Activated CD8-positive, alpha-beta T cell treated with anti-CD3 and anti-CD28 coated beads for 36 hours (primary cell): ENCODE measurements at regions not wholly inside any gene's neighbourhood (a gene's known extent, or its start where the extent isn't known, plus 50 kb on each side); places are given as distances from the start of the nearest gene placed in this dataset.

Source experiments
- ATAC-seq: fragments of 200-7000 bp; cut with Tn5 transposase; one replicate; pipeline ENCODE4 v1.10.0; 2021; ENCODE audit warnings: mild to moderate bottlenecking, moderate library complexity
- CTCF ChIA-PET: fragments of 350-600 bp; sonication (Branson Sonifier 250); formaldehyde crosslinking; loops from one replicate; lab custom pipeline; 2021; ENCODE audit warnings: antibody characterized with exemption; lab: Charles Lee
- POLR2A ChIA-PET: fragments of 350-600 bp; sonication (Branson Sonifier 250); formaldehyde crosslinking; loops from one replicate; lab custom pipeline; 2021; ENCODE audit warnings: antibody characterized with exemption; lab: Charles Lee
- DNase-seq: peaks from one replicate; pipeline ENCODE4 v3.0.0-alpha.2; 2020
- H3K27ac Mint-ChIP-seq: one replicate; pipeline ENCODE4 v1.8.0; 2021; ENCODE audit warnings: mild to moderate bottlenecking, mixed read lengths
- H3K27me3 Mint-ChIP-seq: one replicate; pipeline ENCODE4 v1.8.0; 2021; ENCODE audit warnings: mixed read lengths
- H3K36me3 Mint-ChIP-seq: one replicate; pipeline ENCODE4 v1.8.0; 2021; ENCODE audit warnings: low read depth, mixed read lengths
- H3K4me1 Mint-ChIP-seq: one replicate; pipeline ENCODE4 v1.8.0; 2021; ENCODE audit warnings: low read depth, mixed read lengths
- H3K4me3 Mint-ChIP-seq: one replicate; pipeline ENCODE4 v1.8.0; 2021; ENCODE audit warnings: mild to moderate bottlenecking, moderate library complexity, mixed read lengths
- H3K9me3 Mint-ChIP-seq: one replicate; pipeline ENCODE4 v1.8.0; 2021; ENCODE audit warnings: mixed read lengths
- CTCF ChIP-seq: fragments of 200-600 bp; IDR thresholded peaks from one replicate; pipeline ENCODE4 v1.8.0; 2022; ENCODE audit warnings: antibody characterized with exemption, mild to moderate bottlenecking
- intact Hi-C: fragments of 100-400 bp; cut with micrococcal nuclease; formaldehyde crosslinking; loops from one replicate; pipeline ENCODE4 v1.10.0; 2022

GRCh38 chr11:126118806-126119205 lies 56.1 kb upstream of the CDON start:
- intact Hi-C loops: no loop called here
- H3K4me1 Mint-ChIP-seq: no peaks in the 10 kb centered on the region
- no peak overlapping the region for H3K27ac Mint-ChIP-seq
- H3K4me3 Mint-ChIP-seq: no peak overlapping the region
- no peaks in the 10 kb centered on the region for H3K9me3 Mint-ChIP-seq
- no peak for TF ChIP-seq CTCF
- DNase-seq (no peak), ATAC-seq (no peak)
- POLR2A ChIA-PET: no interaction called here
- H3K27me3 Mint-ChIP-seq: no peaks in the 10 kb centered on the region
- H3K36me3 Mint-ChIP-seq: no peaks in the 10 kb centered on the region
- CTCF ChIA-PET: no interaction called here

- H3K4me3 Mint-ChIP-seq: no peak overlapping the region
- DNase-seq (no peak), ATAC-seq (no peak)
- H3K27ac Mint-ChIP-seq: no peak overlapping the region
- intact Hi-C loops: no loop called here
- no peak for TF ChIP-seq CTCF
- no peaks in the 10 kb centered on the region for H3K36me3 Mint-ChIP-seq
- ChIA-PET CTCF (no interaction called here), POLR2A (no interaction called here)
- H3K9me3 Mint-ChIP-seq: no peaks in the 10 kb centered on the region
- H3K27me3 Mint-ChIP-seq: no peaks in the 10 kb centered on the region
- H3K4me1 Mint-ChIP-seq: no peaks in the 10 kb centered on the region
These were observed 53.2 kb upstream of the CDON start for GRCh38 chr11:126115816-126116331.

GRCh38 chr11:126115127-126115495 lies 52.4 kb upstream of the CDON start:
- TF ChIP-seq CTCF: no peak
- Mint-ChIP-seq H3K4me3 (no peak overlapping the region), H3K4me1 (peaks cover 1% of the 10 kb centered on the region), H3K36me3 (no peaks in the 10 kb centered on the region), H3K27ac (no peak overlapping the region), H3K27me3 (no peaks in the 10 kb centered on the region), H3K9me3 (no peaks in the 10 kb centered on the region)
- DNase-seq (no peak), ATAC-seq (no peak)
- CTCF ChIA-PET: interaction anchor here (1.3 kb wide), 1 partner anchor 17 kb away, joined by 3 read pairs; no protein-coding TSS in a partner anchor
- intact Hi-C loops: no loop called here
- POLR2A ChIA-PET: no interaction called here

GRCh38 chr11:126114486-126115126 lies 51.9 kb upstream of the CDON start:
- ATAC-seq (no peak), DNase-seq (no peak)
- ChIA-PET POLR2A (no interaction called here), CTCF (interaction anchor here (1.0 to 1.3 kb wide), 2 partner anchors 11 to 18 kb away, joined by 3 read pairs; no protein-coding TSS in a partner anchor)
- peaks cover 3% of the 10 kb centered on the region for H3K4me1 Mint-ChIP-seq
- no peaks in the 10 kb centered on the region for H3K36me3 Mint-ChIP-seq
- no peaks in the 10 kb centered on the region for H3K27me3 Mint-ChIP-seq
- no peaks in the 10 kb centered on the region for H3K9me3 Mint-ChIP-seq
- TF ChIP-seq CTCF: no peak
- H3K4me3 Mint-ChIP-seq: no peak overlapping the region
- intact Hi-C loops: no loop called here
- no peak overlapping the region for H3K27ac Mint-ChIP-seq

- TF ChIP-seq CTCF: no peak
- no peaks in the 10 kb centered on the region for H3K9me3 Mint-ChIP-seq
- ATAC-seq (no peak), DNase-seq (no peak)
- CTCF ChIA-PET: interaction anchor here (1.0 kb wide), 1 partner anchor 10 kb away, joined by 3 read pairs; no protein-coding TSS in a partner anchor
- H3K4me3 Mint-ChIP-seq: no peak overlapping the region
- H3K27me3 Mint-ChIP-seq: no peaks in the 10 kb centered on the region
- no peaks in the 10 kb centered on the region for H3K36me3 Mint-ChIP-seq
- POLR2A ChIA-PET: no interaction called here
- intact Hi-C loops: no loop called here
- H3K4me1 Mint-ChIP-seq: peaks cover 3% of the 10 kb centered on the region
- H3K27ac Mint-ChIP-seq: no peak overlapping the region
These were observed 51.3 kb upstream of the CDON start for GRCh38 chr11:126113963-126114362.
